Kidney (tissue), 13 donors: ENCODE measurements at regions not wholly inside any gene's neighbourhood (a gene's known extent, or its start where the extent isn't known, plus 50 kb on each side); places are given as distances from the start of the nearest gene placed in this dataset.

Source experiments
- DNase-seq, 5 donors: peaks; one replicate each; pipeline ENCODE4 v3.0.0-alpha.2; 2013 to 2020
- FAIRE-seq: peaks from 2 replicates; lab custom pipeline; 2012; peaks lifted over from hg19 to GRCh38; lab: Jason Lieb, UNC
- H3K27ac ChIP-seq, 2 donors: one replicate each; pipeline ENCODE4 v1.7.0; 2013; ENCODE audit warnings: low read depth in 2 of 2, low read length in 2 of 2, inconsistent platforms in 1 of 2
- H3K27me3 ChIP-seq: one replicate; pipeline ENCODE4 v1.7.1; 2013; ENCODE audit warnings: low read length, inconsistent platforms; ENCODE audit not compliant: control insufficient read depth, insufficient read depth
- H3K36me3 ChIP-seq, 3 donors: one replicate each; pipeline versions ENCODE4 v1.7.0 to v1.7.1; 2013; ENCODE audit warnings: low read length in 3 of 3, control low read depth in 1 of 3, inconsistent platforms in 1 of 3; ENCODE audit not compliant: insufficient read depth in 3 of 3, control insufficient read depth in 2 of 3
- H3K4me1 ChIP-seq, 3 donors: one replicate each; pipeline versions ENCODE4 v1.7.0 to v1.7.1; 2013; ENCODE audit warnings: low read length in 3 of 3, inconsistent platforms in 1 of 3, low read depth in 1 of 3; ENCODE audit not compliant: control insufficient read depth in 2 of 3, insufficient read depth in 2 of 3
- H3K4me3 ChIP-seq, 3 donors: one replicate each; pipeline versions ENCODE4 v1.7.0 to v1.8.1; 2013; ENCODE audit warnings: low read length in 3 of 3, control low read depth in 1 of 3, inconsistent platforms in 1 of 3
- H3K9ac ChIP-seq, 3 donors: one replicate each; pipeline versions ENCODE4 v1.7.0 to v1.7.1; 2013; ENCODE audit warnings: low read length in 3 of 3, control low read depth in 1 of 3, inconsistent platforms in 1 of 3
- H3K9me3 ChIP-seq, 3 donors: one replicate each; pipeline versions ENCODE4 v1.7.0 to v1.7.1; 2013; ENCODE audit warnings: low read length in 3 of 3, control low read depth in 1 of 3, inconsistent platforms in 1 of 3; ENCODE audit not compliant: control insufficient read depth in 2 of 3, insufficient read depth in 1 of 3
- CTCF ChIP-seq: IDR thresholded peaks from 3 replicates; pipeline ENCODE4 v1.5.1; 2012; ENCODE audit warnings: mild to moderate bottlenecking, moderate library complexity, borderline replicate concordance; ENCODE audit not compliant: insufficient read depth; ENCODE audit errors: extremely low read depth
- intact Hi-C: fragments of 100-400 bp; cut with DNase I; formaldehyde crosslinking; loops from one replicate; pipeline ENCODE4 v1.11.1; 2022
- donor health status: control.
- donor health status: control.
- donor health status: control.
- donor health status: control.
- donor health status: control.
- donor health status: DM: yes; HTN: yes; CAD: no.
- donor health status: Normal renal cell carcinoma (clear cell type).

GRCh38 chr2:139964721-139965440, 1184.7 kb upstream of the NXPH2 start:
- DNase-seq = no peak
- no peaks in the 10 kb centered on the region for H3K27me3 ChIP-seq
- no peaks in the 10 kb centered on the region for H3K36me3 ChIP-seq
- H3K4me3 ChIP-seq = no peak overlapping the region
- no peak for FAIRE-seq
- H3K9ac ChIP-seq = no peak overlapping the region
- H3K9me3 ChIP-seq = no peaks in the 10 kb centered on the region
- no peaks in the 10 kb centered on the region for H3K4me1 ChIP-seq
- H3K27ac ChIP-seq = no peak overlapping the region
- intact Hi-C loops = no loop called here
- no peak for TF ChIP-seq CTCF

DNA sequence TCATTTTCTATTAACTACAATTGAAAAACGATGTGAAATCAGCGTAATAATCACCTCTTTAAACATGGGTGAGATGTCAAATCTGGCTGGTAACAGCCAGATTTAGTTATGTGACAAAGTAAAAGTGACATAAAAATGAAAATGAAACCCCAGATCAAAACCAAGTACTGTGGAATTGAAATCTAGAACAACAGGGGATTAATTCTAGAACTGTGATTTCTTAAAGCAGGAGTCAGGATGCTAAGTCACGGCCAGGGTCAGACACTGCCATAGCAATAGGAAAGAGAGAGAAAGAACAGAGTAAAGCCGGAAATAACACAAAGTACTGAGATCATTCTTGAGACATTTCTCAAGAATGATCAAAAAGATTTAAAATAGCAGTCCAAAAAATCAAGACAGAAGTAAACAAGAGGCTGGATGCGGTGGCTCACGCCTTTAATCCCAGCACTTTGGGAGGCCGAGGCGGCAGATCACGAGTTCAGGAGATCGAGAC, 1183.7 kb upstream of the NXPH2 start:
- no peaks in the 10 kb centered on the region for H3K9me3 ChIP-seq
- no peak for TF ChIP-seq CTCF
- no peak for FAIRE-seq

DNA sequence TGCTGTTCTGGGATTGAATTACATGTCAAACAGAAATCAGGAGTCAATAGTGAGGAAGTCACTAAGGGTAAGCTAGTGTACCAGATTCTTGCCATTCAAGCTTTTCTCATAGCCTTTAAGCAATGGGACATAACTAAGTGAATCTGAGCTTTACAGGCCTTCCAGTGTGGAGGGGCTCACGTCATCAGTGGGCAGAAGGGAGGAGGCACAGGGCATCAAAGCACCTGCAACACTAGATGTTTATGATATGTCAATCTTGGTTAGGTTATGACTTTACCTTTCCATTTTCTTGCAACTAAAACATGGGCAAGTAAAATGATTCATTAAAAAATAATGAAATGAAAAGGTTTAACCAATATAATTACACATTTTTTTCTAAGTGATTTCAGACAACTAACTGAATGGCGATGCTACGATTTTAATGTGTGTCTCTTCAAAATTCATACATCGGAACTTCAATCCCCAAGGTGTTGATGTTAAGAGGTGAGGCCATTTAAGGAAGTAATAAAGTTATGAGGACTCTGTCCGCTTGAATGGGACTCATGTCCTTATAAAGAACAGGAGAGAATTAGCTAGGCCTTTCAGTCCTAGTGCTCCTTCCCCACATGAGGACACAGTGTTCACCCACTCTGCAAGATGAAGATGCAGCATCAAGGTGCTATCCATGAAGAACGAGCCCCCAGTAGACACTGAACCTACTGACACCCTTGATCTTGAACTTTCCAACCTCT, 1169.2 kb upstream of the NXPH2 start:
- Histone ChIP-seq H3K36me3 (no peaks in the 10 kb centered on the region), H3K4me1 (no peaks in the 10 kb centered on the region), H3K9me3 (no peaks in the 10 kb centered on the region), H3K27ac (no peak overlapping the region), H3K27me3 (no peaks in the 10 kb centered on the region), H3K9ac (no peak overlapping the region), H3K4me3 (no peak overlapping the region)
- intact Hi-C loops = no loop called here
- FAIRE-seq (no peak), DNase-seq (no peak)
- no peak for TF ChIP-seq CTCF

More for the DNA sequence above, 1183.7 kb upstream of the NXPH2 start:
- no peak overlapping the region for H3K9ac ChIP-seq
- H3K36me3 ChIP-seq = no peaks in the 10 kb centered on the region
- DNase-seq = no peak
- intact Hi-C loops = no loop called here
- H3K27me3 ChIP-seq = no peaks in the 10 kb centered on the region
- H3K4me3 ChIP-seq = no peak overlapping the region
- H3K27ac ChIP-seq = no peak overlapping the region
- H3K4me1 ChIP-seq = no peaks in the 10 kb centered on the region
